OCI-LY1 (cell line): ENCODE measurements at regions not wholly inside any gene's neighbourhood (a gene's known extent, or its start where the extent isn't known, plus 50 kb on each side); places are given as distances from the start of the nearest gene placed in this dataset.

Source experiments
- H2AFZ ChIP-seq: fragments of 200-600 bp; sonication (generic), shearing (Covaris generic); 2 replicates; pipeline ENCODE4 v1.6.0; 2014; ENCODE audit warnings: antibody characterized with exemption, mild to moderate bottlenecking, low read length
- H3F3A ChIP-seq: fragments of 200-600 bp; sonication (generic), shearing (Covaris generic); 2 replicates; pipeline ENCODE4 v1.6.0; 2014; ENCODE audit warnings: mild to moderate bottlenecking, antibody characterized with exemption, low read length, moderate library complexity; ENCODE audit not compliant: insufficient read depth
- H3K27ac ChIP-seq: fragments of 200-600 bp; sonication (generic); 2 replicates; pipeline ENCODE4 v1.5.1; 2014; ENCODE audit warnings: low read length, mixed run types, mild to moderate bottlenecking, low read depth; ENCODE audit not compliant: poor library complexity, severe bottlenecking
- H3K27me3 ChIP-seq: fragments of 200-600 bp; sonication (generic); 2 replicates; pipeline ENCODE4 v1.6.0; 2014; ENCODE audit warnings: antibody characterized with exemption, mild to moderate bottlenecking, low read length, moderate library complexity; ENCODE audit not compliant: insufficient read depth
- H3K36me3 ChIP-seq: fragments of 200-600 bp; sonication (generic); 2 replicates; pipeline ENCODE4 v1.6.1; 2014; ENCODE audit warnings: mild to moderate bottlenecking, antibody characterized with exemption, low read length, moderate library complexity, mixed read lengths; ENCODE audit not compliant: insufficient read depth
- H3K4me1 ChIP-seq: fragments of 200-600 bp; sonication (generic); 2 replicates; pipeline ENCODE4 v1.5.1; 2014; ENCODE audit warnings: mild to moderate bottlenecking, low read length, moderate library complexity; ENCODE audit not compliant: insufficient read depth, severe bottlenecking
- H3K4me2 ChIP-seq: fragments of 200-600 bp; sonication (generic), shearing (Covaris generic); 2 replicates; pipeline ENCODE4 v1.6.1; 2014; ENCODE audit warnings: low read length
- H3K4me3 ChIP-seq: fragments of 200-600 bp; sonication (generic); 2 replicates; pipeline ENCODE4 v1.5.1; 2014; ENCODE audit warnings: low read length, low read depth, mild to moderate bottlenecking, mixed read lengths; ENCODE audit not compliant: poor library complexity, severe bottlenecking
- H3K79me2 ChIP-seq: fragments of 200-600 bp; shearing (Covaris generic); 2 replicates; pipeline ENCODE4 v1.6.1; 2016; ENCODE audit warnings: mixed run types, low read length, mixed read lengths; ENCODE audit not compliant: insufficient read depth
- H3K9ac ChIP-seq: fragments of 200-600 bp; sonication (generic), shearing (Covaris generic); 2 replicates; pipeline ENCODE4 v1.6.1; 2014; ENCODE audit warnings: mild to moderate bottlenecking, low read length, mixed read lengths
- H3K9me2 ChIP-seq: fragments of 200-600 bp; sonication (generic), shearing (Covaris generic); 2 replicates; pipeline ENCODE4 v1.6.1; 2014; ENCODE audit warnings: low read depth, mild to moderate bottlenecking, low read length, mixed read lengths
- H3K9me3 ChIP-seq: fragments of 200-600 bp; shearing (Covaris generic); 2 replicates; pipeline ENCODE4 v1.6.1; 2014; ENCODE audit warnings: low read length, mixed read lengths
- H4K20me1 ChIP-seq: fragments of 200-600 bp; sonication (generic), shearing (Covaris generic); 2 replicates; pipeline ENCODE4 v1.6.0; 2016; ENCODE audit warnings: mild to moderate bottlenecking, low read length; ENCODE audit not compliant: insufficient read depth
- CTCF ChIP-seq: fragments of 200-600 bp; sonication (generic), shearing (Covaris generic); IDR thresholded peaks from 2 replicates; pipeline ENCODE4 v1.5.1; 2017; ENCODE audit warnings: mild to moderate bottlenecking, antibody characterized with exemption, low read length, moderate library complexity, mixed read lengths
- EZH2 ChIP-seq: fragments of 200-600 bp; sonication (generic), shearing (Covaris generic); IDR thresholded peaks from 2 replicates; pipeline ENCODE4 v1.8.0; 2017; ENCODE audit warnings: borderline replicate concordance, mixed run types, mild to moderate bottlenecking, antibody characterized with exemption, low read length, moderate library complexity, mixed read lengths

DNA sequence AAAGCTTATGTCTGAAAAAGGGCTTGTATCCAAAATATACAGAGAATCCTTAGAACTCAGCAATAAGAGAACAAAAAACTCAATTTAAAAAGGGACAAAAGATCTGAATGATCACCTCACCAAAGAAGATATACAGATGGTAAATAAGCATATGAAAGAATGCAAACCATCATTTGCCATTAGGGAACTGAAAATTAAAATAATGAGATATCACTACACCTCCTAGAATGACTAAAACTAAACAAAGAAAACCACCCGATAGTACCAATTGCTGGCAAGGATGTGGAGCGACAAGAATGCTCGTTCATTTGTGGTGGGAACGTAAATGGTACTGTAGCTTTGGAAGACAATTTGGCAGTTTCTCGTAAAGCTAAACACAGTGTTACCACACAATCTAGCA is 66.9 kb upstream of the MPHOSPH6 start:
- Histone ChIP-seq H4K20me1 (no peaks in the 10 kb centered on the region), H3K79me2 (no peaks in the 10 kb centered on the region), H3K9me2 (no peaks in the 10 kb centered on the region), H3K36me3 (no peaks in the 10 kb centered on the region), H2AFZ (no peak overlapping the region), H3F3A (no peaks in the 10 kb centered on the region), H3K27me3 (no peaks in the 10 kb centered on the region), H3K9me3 (no peaks in the 10 kb centered on the region), H3K4me2 (no peak overlapping the region), H3K4me3 (no peak overlapping the region), H3K4me1 (no peaks in the 10 kb centered on the region), H3K27ac (no peak overlapping the region), H3K9ac (no peak overlapping the region)
- TF ChIP-seq CTCF (no peak), EZH2 (no peak)

GRCh38 chr16:82236415-82236814 is 66.4 kb upstream of the MPHOSPH6 start:
- Histone ChIP-seq H3F3A (no peaks in the 10 kb centered on the region), H3K79me2 (no peaks in the 10 kb centered on the region), H3K9me2 (no peaks in the 10 kb centered on the region), H3K4me3 (no peak overlapping the region), H3K9ac (no peak overlapping the region), H3K4me1 (no peaks in the 10 kb centered on the region), H3K4me2 (no peak overlapping the region), H3K27me3 (no peaks in the 10 kb centered on the region), H3K9me3 (no peaks in the 10 kb centered on the region), H3K27ac (no peak overlapping the region), H3K36me3 (no peaks in the 10 kb centered on the region), H2AFZ (no peak overlapping the region), H4K20me1 (no peaks in the 10 kb centered on the region)
- no peak for TF ChIP-seq EZH2

- H3K27me3 ChIP-seq = no peaks in the 10 kb centered on the region
- no peaks in the 10 kb centered on the region for H4K20me1 ChIP-seq
- no peaks in the 10 kb centered on the region for H3K4me1 ChIP-seq
- H3K4me2 ChIP-seq = no peak overlapping the region
- no peaks in the 10 kb centered on the region for H3K9me2 ChIP-seq
- H3K4me3 ChIP-seq = no peak overlapping the region
- no peaks in the 10 kb centered on the region for H3K36me3 ChIP-seq
- no peak overlapping the region for H3K9ac ChIP-seq
- TF ChIP-seq CTCF (no peak), EZH2 (no peak)
- no peak overlapping the region for H2AFZ ChIP-seq
- no peak overlapping the region for H3K27ac ChIP-seq
- H3K9me3 ChIP-seq = no peaks in the 10 kb centered on the region
- no peaks in the 10 kb centered on the region for H3F3A ChIP-seq
- H3K79me2 ChIP-seq = no peaks in the 10 kb centered on the region
Observed at GRCh38 chr16:82232806-82233205, 62.8 kb upstream of the MPHOSPH6 start.

DNA sequence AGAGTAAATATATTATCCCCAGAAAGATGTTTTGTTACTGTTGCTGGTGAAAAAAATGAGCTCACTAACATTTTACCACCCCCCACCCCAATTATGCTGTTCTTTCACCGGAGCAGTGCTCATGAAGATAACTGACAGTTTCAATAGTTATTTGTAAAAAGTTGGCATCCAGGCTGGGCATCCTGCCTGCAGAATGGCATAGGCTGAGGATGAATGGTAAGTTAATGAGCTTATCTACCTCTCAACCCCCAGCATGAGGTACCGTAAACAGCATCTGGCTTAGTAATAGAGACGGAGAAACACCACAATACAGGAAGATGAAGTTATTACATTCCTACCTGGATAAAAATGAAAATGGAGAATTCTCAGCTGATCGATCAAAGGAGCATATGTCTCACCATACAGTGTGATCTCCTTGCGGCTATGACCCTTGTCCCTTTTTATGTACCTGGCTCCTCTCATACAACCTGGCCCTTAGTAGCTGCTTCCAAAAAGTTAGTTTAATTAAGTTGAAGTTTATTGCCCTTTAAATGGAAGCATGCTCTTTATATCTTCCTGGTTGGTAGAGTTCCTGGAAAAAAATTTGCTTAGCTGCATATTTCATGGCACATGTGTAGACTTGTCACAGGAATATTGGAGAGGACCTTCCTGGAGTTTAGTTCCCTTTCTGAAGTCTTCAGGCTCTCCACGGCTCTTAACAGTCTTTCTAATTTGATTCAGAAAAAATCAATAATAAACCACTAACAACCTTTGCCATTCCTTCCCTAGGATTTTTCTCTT is 61.2 kb upstream of the MPHOSPH6 start:
- Histone ChIP-seq H3K36me3 (no peaks in the 10 kb centered on the region), H3K9ac (no peak overlapping the region), H4K20me1 (no peaks in the 10 kb centered on the region), H3K27me3 (no peaks in the 10 kb centered on the region; the same call in 1 of the 2 replicates), H3K4me3 (no peak overlapping the region), H3F3A (no peaks in the 10 kb centered on the region), H3K9me3 (no peaks in the 10 kb centered on the region), H3K79me2 (no peaks in the 10 kb centered on the region), H3K9me2 (no peaks in the 10 kb centered on the region), H3K27ac (no peak overlapping the region), H3K4me2 (no peak overlapping the region), H2AFZ (no peak overlapping the region), H3K4me1 (no peaks in the 10 kb centered on the region)
- TF ChIP-seq CTCF (no peak), EZH2 (no peak)
